Lung (tissue), 11 donors: ENCODE measurements at regions not wholly inside any gene's neighbourhood (a gene's known extent, or its start where the extent isn't known, plus 50 kb on each side); places are given as distances from the start of the nearest gene placed in this dataset.

Experiments
- ATAC-seq: fragments of 200-7000 bp; cut with Tn5 transposase; one replicate; pipeline ENCODE4 v1.9.1; 2020; ENCODE audit warnings: moderate number of reproducible peaks; ENCODE audit not compliant: insufficient read depth, low FRiP score
- DNase-seq, 3 donors: peaks; one replicate each; pipeline ENCODE4 v3.0.0-alpha.2; 2013 to 2017
- H3K27ac ChIP-seq, 2 donors: one replicate each; pipeline ENCODE4 v1.5.1; 2013; ENCODE audit warnings: mild to moderate bottlenecking in 2 of 2, moderate library complexity in 2 of 2, control low read depth in 1 of 2, inconsistent platforms in 1 of 2, low read depth in 1 of 2, low read length in 1 of 2
- H3K27me3 ChIP-seq, 3 donors: one replicate each; pipeline ENCODE4 v1.5.1; 2013; ENCODE audit warnings: low read length in 2 of 3; ENCODE audit not compliant: control insufficient read depth in 3 of 3, insufficient read depth in 3 of 3
- H3K36me3 ChIP-seq, 4 donors: one replicate each; pipeline ENCODE4 v1.5.1; 2013; ENCODE audit warnings: low read length in 4 of 4, mild to moderate bottlenecking in 1 of 4, moderate library complexity in 1 of 4; ENCODE audit not compliant: control insufficient read depth in 4 of 4, insufficient read depth in 4 of 4
- H3K4me1 ChIP-seq, 5 donors: one replicate each; pipeline ENCODE4 v1.5.1; 2013; ENCODE audit warnings: low read length in 5 of 5, mild to moderate bottlenecking in 2 of 5, moderate library complexity in 1 of 5; ENCODE audit not compliant: control insufficient read depth in 5 of 5, insufficient read depth in 5 of 5
- H3K4me3 ChIP-seq: one replicate; pipeline ENCODE4 v1.5.1; 2013; ENCODE audit warnings: mild to moderate bottlenecking, control low read depth, moderate library complexity
- H3K9ac ChIP-seq, 2 donors: one replicate each; pipeline ENCODE4 v1.5.1; 2013; ENCODE audit warnings: low read length in 2 of 2, control low read depth in 1 of 2; ENCODE audit not compliant: insufficient read depth in 1 of 2
- H3K9me3 ChIP-seq, 4 donors: one replicate each; pipeline ENCODE4 v1.5.1; 2013; ENCODE audit warnings: low read length in 3 of 4, mild to moderate bottlenecking in 1 of 4, moderate library complexity in 1 of 4; ENCODE audit not compliant: control insufficient read depth in 4 of 4, insufficient read depth in 3 of 4
- WGBS, 2 donors: extraction: QIAGEN DNeasy Blood & Tissue Kit; methylation state at CpG; one replicate each; pipeline ENCODE4 v1.1.7; 2013; 5-methylcytosine and 5-hydroxymethylcytosine counted together
- TF ChIP-seq, protein P1 (sequence below): IDR thresholded peaks from 2 replicates; pipeline ENCODE4 v1.5.1; 2012; ENCODE audit warnings: mild to moderate bottlenecking; ENCODE audit errors: control extremely low read depth, extremely low read depth
- donor health status: control.
- donor health status: control.
- donor health status: Bipolar disorder and iron deficiency.
- donor health status: healthy.
- donor health status: DM: yes; HTN: yes; CAD: no.

- TF ChIP-seq, protein P1, sequence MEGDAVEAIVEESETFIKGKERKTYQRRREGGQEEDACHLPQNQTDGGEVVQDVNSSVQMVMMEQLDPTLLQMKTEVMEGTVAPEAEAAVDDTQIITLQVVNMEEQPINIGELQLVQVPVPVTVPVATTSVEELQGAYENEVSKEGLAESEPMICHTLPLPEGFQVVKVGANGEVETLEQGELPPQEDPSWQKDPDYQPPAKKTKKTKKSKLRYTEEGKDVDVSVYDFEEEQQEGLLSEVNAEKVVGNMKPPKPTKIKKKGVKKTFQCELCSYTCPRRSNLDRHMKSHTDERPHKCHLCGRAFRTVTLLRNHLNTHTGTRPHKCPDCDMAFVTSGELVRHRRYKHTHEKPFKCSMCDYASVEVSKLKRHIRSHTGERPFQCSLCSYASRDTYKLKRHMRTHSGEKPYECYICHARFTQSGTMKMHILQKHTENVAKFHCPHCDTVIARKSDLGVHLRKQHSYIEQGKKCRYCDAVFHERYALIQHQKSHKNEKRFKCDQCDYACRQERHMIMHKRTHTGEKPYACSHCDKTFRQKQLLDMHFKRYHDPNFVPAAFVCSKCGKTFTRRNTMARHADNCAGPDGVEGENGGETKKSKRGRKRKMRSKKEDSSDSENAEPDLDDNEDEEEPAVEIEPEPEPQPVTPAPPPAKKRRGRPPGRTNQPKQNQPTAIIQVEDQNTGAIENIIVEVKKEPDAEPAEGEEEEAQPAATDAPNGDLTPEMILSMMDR, result no peak
- H3K9me3 ChIP-seq, result peaks cover 0 to 3% (median 0%) of the 10 kb centered on the region in 4 donors
- ATAC-seq, result no peak
- no peak for DNase-seq
- WGBS, 2 donors, result 73 to 86% methylated on average over 3 of the region's 3 CpGs
- H3K36me3 ChIP-seq, result no peaks in the 10 kb centered on the region
- no peak overlapping the region for H3K4me3 ChIP-seq
- no peak overlapping the region for H3K27ac ChIP-seq
- no peak overlapping the region for H3K9ac ChIP-seq
- no peaks in the 10 kb centered on the region for H3K27me3 ChIP-seq
- no peaks in the 10 kb centered on the region for H3K4me1 ChIP-seq
Measured at GRCh38 chr1:82185084-82185483, 384.4 kb downstream of the ADGRL2 start.

DNA sequence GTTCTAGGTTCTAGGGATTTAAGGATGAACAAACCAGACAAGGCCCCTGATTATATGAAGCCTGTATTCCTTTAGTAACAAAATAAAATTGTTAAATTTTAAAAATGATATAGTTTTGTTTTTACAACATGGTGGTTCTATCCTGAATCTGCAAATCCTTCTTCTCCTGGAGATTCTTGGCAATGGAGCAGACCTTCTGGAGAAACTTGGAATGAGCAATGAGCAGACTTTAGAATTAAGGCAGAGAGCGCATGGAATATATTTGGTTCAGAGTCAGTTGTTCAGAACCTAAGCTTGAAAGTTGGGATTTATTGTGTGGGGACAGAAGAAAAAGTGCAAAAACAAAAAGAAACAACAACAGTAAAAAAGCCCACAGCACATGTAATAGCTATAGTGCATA is 381.1 kb downstream of the ADGRL2 start:
- peaks cover 0 to 3% (median 0%) of the 10 kb centered on the region in 4 donors for H3K9me3 ChIP-seq
- H3K36me3 ChIP-seq, result no peaks in the 10 kb centered on the region
- H3K27me3 ChIP-seq, result no peaks in the 10 kb centered on the region
- DNase-seq (no peak), ATAC-seq (no peak)
- no peaks in the 10 kb centered on the region for H3K4me1 ChIP-seq
- no peak overlapping the region for H3K27ac ChIP-seq
- H3K4me3 ChIP-seq, result no peak overlapping the region
- TF ChIP-seq, protein P1, result no peak
- WGBS, 2 donors, result 32 to 99% methylated on average over 1 of the region's 1 CpG
- H3K9ac ChIP-seq, result no peak overlapping the region

DNA sequence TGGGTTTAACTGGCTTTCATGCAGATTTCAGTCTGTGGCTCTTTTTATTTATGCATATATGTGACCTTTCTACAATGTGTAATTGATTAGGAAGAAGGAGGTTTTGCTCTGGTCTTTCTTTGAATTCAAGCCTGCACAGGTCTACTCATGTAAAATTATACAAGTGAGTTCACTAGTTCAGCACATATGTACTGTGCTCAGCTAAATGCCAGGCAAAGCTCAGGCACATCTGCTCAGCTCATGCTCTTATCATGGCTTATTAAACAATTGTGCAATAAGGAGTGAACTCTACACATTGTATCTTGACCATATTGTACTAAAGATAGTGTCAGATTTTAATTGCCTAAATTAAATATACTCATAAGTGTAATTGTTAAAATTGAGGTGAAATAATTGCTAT is 378.4 kb downstream of the ADGRL2 start:
- TF ChIP-seq, protein P1, result no peak
- H3K4me1 ChIP-seq, result no peaks in the 10 kb centered on the region
- no peaks in the 10 kb centered on the region for H3K27me3 ChIP-seq
- no peak overlapping the region for H3K4me3 ChIP-seq
- no peaks in the 10 kb centered on the region for H3K36me3 ChIP-seq
- no peak overlapping the region for H3K9ac ChIP-seq
- H3K9me3 ChIP-seq, result peaks cover 0 to 3% (median 0%) of the 10 kb centered on the region in 4 donors
- ATAC-seq, result no peak
- H3K27ac ChIP-seq, result no peak overlapping the region
- peak in 1 of 3 donors; percentile 23 for DNase-seq

- Histone ChIP-seq H3K36me3 (no peaks in the 10 kb centered on the region), H3K27ac (no peak overlapping the region), H3K9me3 (peaks cover 0 to 5% (median 0%) of the 10 kb centered on the region in 4 donors), H3K27me3 (no peaks in the 10 kb centered on the region), H3K4me1 (no peaks in the 10 kb centered on the region), H3K9ac (no peak overlapping the region), H3K4me3 (no peak overlapping the region)
- TF ChIP-seq, protein P1, result no peak
- ATAC-seq, result no peak
- DNase-seq, result peak in 2 of 3 donors; percentile 44 to 62
- 81 to 92% methylated on average over 1 of the region's 1 CpG for WGBS, 2 donors
Measured at GRCh38 chr1:82177192-82177591, 376.5 kb downstream of the ADGRL2 start.
